SU-DHL-6 (cell line): ENCODE measurements at regions not wholly inside any gene's neighbourhood (a gene's known extent, or its start where the extent isn't known, plus 50 kb on each side); places are given as distances from the start of the nearest gene placed in this dataset.

Experiments
- EZH2phosphoT487 ChIP-seq: fragments of 200-600 bp; sonication (generic), shearing (Covaris generic); conservative IDR thresholded peaks from 2 replicates; pipeline ENCODE4 v1.6.1; 2018; ENCODE audit warnings: mild to moderate bottlenecking, antibody characterized with exemption, low read length, moderate library complexity, mixed read lengths
- TF ChIP-seq, protein P1 (sequence below): fragments of 200-600 bp; sonication (generic); IDR thresholded peaks from one replicate; pipeline ENCODE4 v1.5.1; 2017; ENCODE audit warnings: antibody characterized with exemption, mild to moderate bottlenecking, low read length, moderate library complexity; ENCODE audit not compliant: insufficient read depth, poor library complexity, severe bottlenecking

DNA sequence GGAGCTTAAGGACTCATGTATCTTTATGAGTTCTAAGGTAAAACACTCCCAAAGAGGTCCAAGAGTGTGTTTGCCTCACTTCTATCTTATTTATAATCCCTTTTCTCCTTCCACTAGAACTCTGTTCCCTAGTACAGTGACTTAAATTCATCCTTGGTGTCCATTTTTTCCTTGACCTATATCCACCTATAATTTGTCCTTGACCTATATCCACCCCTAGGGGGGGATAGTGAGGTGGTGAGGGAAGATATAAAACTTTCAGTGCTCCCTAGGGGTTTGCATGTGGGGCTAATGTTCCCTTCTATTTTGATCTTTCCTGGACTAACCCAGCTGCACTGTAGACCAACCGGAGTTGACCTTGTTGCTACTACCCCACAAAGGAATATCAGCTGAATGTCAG lies 83.5 kb upstream of the GNAQ start:
- TF ChIP-seq, protein P1, sequence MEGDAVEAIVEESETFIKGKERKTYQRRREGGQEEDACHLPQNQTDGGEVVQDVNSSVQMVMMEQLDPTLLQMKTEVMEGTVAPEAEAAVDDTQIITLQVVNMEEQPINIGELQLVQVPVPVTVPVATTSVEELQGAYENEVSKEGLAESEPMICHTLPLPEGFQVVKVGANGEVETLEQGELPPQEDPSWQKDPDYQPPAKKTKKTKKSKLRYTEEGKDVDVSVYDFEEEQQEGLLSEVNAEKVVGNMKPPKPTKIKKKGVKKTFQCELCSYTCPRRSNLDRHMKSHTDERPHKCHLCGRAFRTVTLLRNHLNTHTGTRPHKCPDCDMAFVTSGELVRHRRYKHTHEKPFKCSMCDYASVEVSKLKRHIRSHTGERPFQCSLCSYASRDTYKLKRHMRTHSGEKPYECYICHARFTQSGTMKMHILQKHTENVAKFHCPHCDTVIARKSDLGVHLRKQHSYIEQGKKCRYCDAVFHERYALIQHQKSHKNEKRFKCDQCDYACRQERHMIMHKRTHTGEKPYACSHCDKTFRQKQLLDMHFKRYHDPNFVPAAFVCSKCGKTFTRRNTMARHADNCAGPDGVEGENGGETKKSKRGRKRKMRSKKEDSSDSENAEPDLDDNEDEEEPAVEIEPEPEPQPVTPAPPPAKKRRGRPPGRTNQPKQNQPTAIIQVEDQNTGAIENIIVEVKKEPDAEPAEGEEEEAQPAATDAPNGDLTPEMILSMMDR, result peak; percentile 33
- TF ChIP-seq EZH2phosphoT487, result no peak
